ENCODE measurements at regions not wholly inside any gene's neighbourhood (a gene's known extent, or its start where the extent isn't known, plus 50 kb on each side); places are given as distances from the start of the nearest gene placed in this dataset.

DNA sequence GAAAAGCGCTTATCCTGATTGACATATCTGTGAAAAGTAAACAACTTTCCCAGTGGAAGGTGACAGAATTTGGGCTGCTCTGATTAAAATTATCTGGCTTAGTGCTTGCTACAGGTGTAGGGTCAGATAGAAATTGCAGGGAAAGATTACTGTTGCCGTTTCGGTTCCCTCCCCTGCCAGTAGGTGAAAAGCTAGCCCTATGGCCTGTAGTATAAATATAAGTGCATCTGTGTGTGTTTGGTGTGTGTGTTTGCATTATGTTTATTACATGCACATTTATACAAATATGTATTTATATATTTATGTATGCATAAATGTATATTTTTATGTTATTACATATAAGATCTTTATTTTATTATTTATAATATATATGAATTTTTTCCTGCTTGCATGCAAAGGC lies 72.3 kb upstream of the VOPP1 start:
- no peak for DNase-seq (ENCODE audit: low spot score, unreplicated experiment)
- H3K36me3 Mint-ChIP-seq (ENCODE audit: insufficient read depth), result no peaks in the 10 kb centered on the region
- no peaks in the 10 kb centered on the region for H3K4me1 Mint-ChIP-seq (ENCODE audit: low read depth)
- H3K27me3 Mint-ChIP-seq, result peaks cover 3% of the 10 kb centered on the region
- no peaks in the 10 kb centered on the region for H3K9me3 Mint-ChIP-seq (ENCODE audit: low read depth)
- H3K27ac Mint-ChIP-seq, result no peak overlapping the region
- TF ChIP-seq, protein P1, sequence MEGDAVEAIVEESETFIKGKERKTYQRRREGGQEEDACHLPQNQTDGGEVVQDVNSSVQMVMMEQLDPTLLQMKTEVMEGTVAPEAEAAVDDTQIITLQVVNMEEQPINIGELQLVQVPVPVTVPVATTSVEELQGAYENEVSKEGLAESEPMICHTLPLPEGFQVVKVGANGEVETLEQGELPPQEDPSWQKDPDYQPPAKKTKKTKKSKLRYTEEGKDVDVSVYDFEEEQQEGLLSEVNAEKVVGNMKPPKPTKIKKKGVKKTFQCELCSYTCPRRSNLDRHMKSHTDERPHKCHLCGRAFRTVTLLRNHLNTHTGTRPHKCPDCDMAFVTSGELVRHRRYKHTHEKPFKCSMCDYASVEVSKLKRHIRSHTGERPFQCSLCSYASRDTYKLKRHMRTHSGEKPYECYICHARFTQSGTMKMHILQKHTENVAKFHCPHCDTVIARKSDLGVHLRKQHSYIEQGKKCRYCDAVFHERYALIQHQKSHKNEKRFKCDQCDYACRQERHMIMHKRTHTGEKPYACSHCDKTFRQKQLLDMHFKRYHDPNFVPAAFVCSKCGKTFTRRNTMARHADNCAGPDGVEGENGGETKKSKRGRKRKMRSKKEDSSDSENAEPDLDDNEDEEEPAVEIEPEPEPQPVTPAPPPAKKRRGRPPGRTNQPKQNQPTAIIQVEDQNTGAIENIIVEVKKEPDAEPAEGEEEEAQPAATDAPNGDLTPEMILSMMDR (IDR thresholded peaks at IDR 0.05; ENCODE audit: unreplicated experiment), result peak; percentile 19
- no peak overlapping the region for H3K4me3 Mint-ChIP-seq (ENCODE audit: low read depth)

DNA sequence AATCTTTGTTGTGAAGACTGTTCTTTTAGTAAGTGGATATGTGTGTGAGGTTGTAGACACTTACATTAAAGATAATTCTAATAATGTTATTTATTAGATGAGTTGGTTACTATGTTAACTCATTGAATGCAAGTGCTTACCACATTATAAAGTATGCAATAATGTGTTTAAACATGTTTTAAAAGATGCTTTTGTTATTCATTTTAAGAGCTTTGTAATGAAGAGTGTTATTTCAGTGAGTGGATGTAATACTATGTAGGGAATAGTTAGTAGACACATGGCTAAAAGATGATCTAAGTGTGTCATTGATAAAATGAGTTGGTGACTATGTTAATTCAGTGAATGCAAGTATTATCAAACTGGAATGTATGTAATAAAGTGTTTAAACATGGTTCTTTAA lies 70.0 kb upstream of the VOPP1 start:
- TF ChIP-seq, protein P1 (IDR thresholded peaks at IDR 0.05; ENCODE audit: unreplicated experiment), result no peak
- H3K36me3 Mint-ChIP-seq (ENCODE audit: insufficient read depth), result no peaks in the 10 kb centered on the region
- no peaks in the 10 kb centered on the region for H3K4me1 Mint-ChIP-seq (ENCODE audit: low read depth)
- H3K4me3 Mint-ChIP-seq (ENCODE audit: low read depth), result no peak overlapping the region
- peaks cover 2% of the 10 kb centered on the region for H3K9me3 Mint-ChIP-seq (ENCODE audit: low read depth)
- peaks cover 8% of the 10 kb centered on the region for H3K27me3 Mint-ChIP-seq
- no peak overlapping the region for H3K27ac Mint-ChIP-seq
- no peak for DNase-seq (ENCODE audit: low spot score, unreplicated experiment)

DNA sequence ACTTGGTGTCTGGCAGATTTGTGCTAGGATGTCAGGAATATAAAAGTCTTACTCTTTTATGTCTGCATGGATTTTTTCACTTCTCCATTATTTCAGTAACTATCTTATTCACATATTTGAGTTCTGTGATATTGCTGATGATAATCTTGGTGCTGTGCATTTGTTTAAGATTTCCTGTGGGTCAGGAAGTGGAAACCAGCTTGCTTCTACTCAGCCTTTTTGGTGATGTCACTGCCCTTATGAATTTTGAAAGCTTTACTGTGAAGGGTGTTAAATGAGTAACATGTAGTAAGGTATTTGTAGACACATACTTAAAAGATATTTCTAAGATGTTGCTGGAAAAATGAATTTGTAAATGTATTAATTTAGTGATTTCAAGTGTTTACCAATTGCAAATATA lies 69.5 kb upstream of the VOPP1 start:
- H3K9me3 Mint-ChIP-seq (ENCODE audit: low read depth), result peaks cover 2% of the 10 kb centered on the region
- DNase-seq (ENCODE audit: low spot score, unreplicated experiment), result no peak
- H3K36me3 Mint-ChIP-seq (ENCODE audit: insufficient read depth), result no peaks in the 10 kb centered on the region
- no peaks in the 10 kb centered on the region for H3K4me1 Mint-ChIP-seq (ENCODE audit: low read depth)
- peaks cover 8% of the 10 kb centered on the region for H3K27me3 Mint-ChIP-seq
- H3K27ac Mint-ChIP-seq, result no peak overlapping the region
- H3K4me3 Mint-ChIP-seq (ENCODE audit: low read depth), result no peak overlapping the region
- TF ChIP-seq, protein P1 (IDR thresholded peaks at IDR 0.05; ENCODE audit: unreplicated experiment), result no peak

DNA sequence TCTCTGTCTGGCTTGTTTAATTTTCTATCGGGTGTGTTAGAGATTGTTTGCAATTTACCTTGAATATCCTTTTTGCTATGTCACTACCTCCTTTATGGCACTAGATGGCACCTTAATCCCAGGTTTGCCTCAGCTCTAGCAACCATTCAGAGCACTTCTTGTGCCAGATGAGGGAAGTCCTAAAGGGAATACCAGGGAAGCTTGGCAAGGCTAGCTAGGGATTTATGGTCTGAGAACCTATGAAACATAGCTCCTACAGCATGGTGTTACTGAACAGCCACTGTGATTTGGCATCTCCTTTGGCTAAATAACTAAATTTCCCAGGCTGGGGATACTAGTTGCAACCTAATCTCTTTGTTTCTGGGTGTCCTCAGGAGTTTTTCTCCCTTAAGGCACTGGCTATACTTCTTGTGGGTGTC lies 69.0 kb upstream of the VOPP1 start:
- H3K27me3 Mint-ChIP-seq, result peaks cover 8% of the 10 kb centered on the region
- no peaks in the 10 kb centered on the region for H3K4me1 Mint-ChIP-seq (ENCODE audit: low read depth)
- no peak for DNase-seq (ENCODE audit: low spot score, unreplicated experiment)
- H3K9me3 Mint-ChIP-seq (ENCODE audit: low read depth), result peaks cover 2% of the 10 kb centered on the region
- no peaks in the 10 kb centered on the region for H3K36me3 Mint-ChIP-seq (ENCODE audit: insufficient read depth)
- H3K27ac Mint-ChIP-seq, result no peak overlapping the region
- TF ChIP-seq, protein P1 (IDR thresholded peaks at IDR 0.05; ENCODE audit: unreplicated experiment), result peak; percentile 87
- no peak overlapping the region for H3K4me3 Mint-ChIP-seq (ENCODE audit: low read depth)

DNA sequence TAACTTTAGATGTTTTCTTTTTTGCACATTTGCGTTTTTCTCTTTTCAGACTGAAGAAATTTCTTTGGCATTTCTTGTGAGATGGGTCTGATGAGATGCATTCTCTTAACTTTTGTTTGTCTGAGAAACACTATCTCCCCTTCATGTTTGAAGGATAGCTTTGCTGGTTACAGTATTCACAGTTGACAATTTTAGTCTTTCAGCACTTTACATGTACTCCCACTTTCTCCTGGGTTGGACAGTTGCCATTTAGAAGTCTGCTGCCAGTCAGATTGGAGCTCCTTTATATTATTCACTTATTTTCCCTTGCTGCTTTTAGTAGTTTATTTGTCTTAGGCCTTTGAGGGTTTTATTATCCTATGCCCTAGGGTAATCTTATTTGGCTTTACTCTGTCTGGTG lies 67.3 kb upstream of the VOPP1 start:
- Mint-ChIP-seq H3K27ac (no peak overlapping the region), H3K4me3 (ENCODE audit: low read depth) (no peak overlapping the region), H3K27me3 (peaks cover 8% of the 10 kb centered on the region), H3K4me1 (ENCODE audit: low read depth) (no peaks in the 10 kb centered on the region), H3K36me3 (ENCODE audit: insufficient read depth) (no peaks in the 10 kb centered on the region), H3K9me3 (ENCODE audit: low read depth) (peaks cover 2% of the 10 kb centered on the region)
- DNase-seq (ENCODE audit: low spot score, unreplicated experiment), result no peak
- TF ChIP-seq, protein P1 (IDR thresholded peaks at IDR 0.05; ENCODE audit: unreplicated experiment), result no peak
